Transverse colon (tissue), 4 donors: ENCODE measurements at regions not wholly inside any gene's neighbourhood (a gene's known extent, or its start where the extent isn't known, plus 50 kb on each side); places are given as distances from the start of the nearest gene placed in this dataset.

ENCODE experiments used
- DNase-seq: peaks from one replicate; pipeline ENCODE4 v3.0.0-alpha.2; 2019
- H3K27ac ChIP-seq, 4 donors: fragments of 200-600 bp; sonication (generic); 2 replicates each; pipeline ENCODE4 v1.5.1; 2016 to 2018; ENCODE audit warnings: inconsistent platforms in 4 of 4
- H3K27me3 ChIP-seq: fragments of 200-600 bp; sonication (generic); 2 replicates; pipeline ENCODE4 v1.5.1; 2017; ENCODE audit warnings: inconsistent platforms
- H3K36me3 ChIP-seq, 4 donors: fragments of 200-600 bp; sonication (generic); 2 replicates each; pipeline ENCODE4 v1.5.1; 2017 to 2019; ENCODE audit warnings: inconsistent platforms in 4 of 4
- H3K4me1 ChIP-seq, 4 donors: fragments of 200-600 bp; sonication (generic); 2 replicates each; pipeline ENCODE4 v1.5.1; 2017 to 2020; ENCODE audit warnings: inconsistent platforms in 4 of 4
- H3K4me3 ChIP-seq, 4 donors: fragments of 200-600 bp; sonication (generic); 1 replicate in 1 of 4; 2 replicates in 3 of 4; pipeline versions ENCODE4 v1.5.1 to v1.6.1; 2017 to 2019; ENCODE audit warnings: inconsistent platforms in 4 of 4
- H3K9me3 ChIP-seq, 2 donors: fragments of 200-600 bp; sonication (generic); 2 replicates each; pipeline ENCODE4 v1.5.1; 2017 to 2019; ENCODE audit warnings: inconsistent platforms in 2 of 2
- EP300 ChIP-seq: sonication (generic); formaldehyde crosslinking; IDR thresholded peaks from one replicate; pipeline ENCODE4 v1.6.1; 2017; ENCODE audit warnings: antibody characterized with exemption, low read depth
- POLR2A ChIP-seq: fragments of 450-650 bp; IDR thresholded peaks from one replicate; pipeline ENCODE4 v1.6.1; 2016; ENCODE audit warnings: antibody characterized with exemption, mild to moderate bottlenecking, moderate library complexity
- POLR2AphosphoS5 ChIP-seq, 3 donors: sonication (generic); formaldehyde crosslinking; IDR thresholded peaks; one replicate each; pipeline ENCODE4 v1.6.1; 2016; ENCODE audit warnings: antibody characterized with exemption in 3 of 3
- WGBS, 2 donors: methylation state at CpG; one replicate each; pipeline ENCODE4 v1.1.5; 2018; ENCODE audit warnings: low coverage in 1 of 2; 5-methylcytosine and 5-hydroxymethylcytosine counted together
- in situ Hi-C, 4 donors: fragments of 200-750 bp; cut with MboI; loops; one replicate each; pipeline versions ENCODE4 v1.15.0 to v1.15.1; 2017; ENCODE audit warnings: low sequenced_read_pairs in 3 of 4, low pct_ligation_motif_present in 1 of 4, low pct_unique_long_range_greater_than_20kb in 1 of 4
- intact Hi-C: fragments of 100-400 bp; cut with DNase I; formaldehyde crosslinking; loops from one replicate; pipeline ENCODE4 v1.15.1; 2023; ENCODE audit warnings: low total_unique reads
- TF ChIP-seq, protein P1 (sequence below), 5 experiments: fragments of 200-600 bp in 3 of 5; fragments of 450-650 bp in 2 of 5; sonication (generic) in 3 of 5; IDR thresholded peaks; 1 replicate in 2 of 5; 2 replicates in 3 of 5; pipeline ENCODE4 v1.5.1; 2016 to 2017; ENCODE audit warnings: antibody characterized with exemption in 5 of 5, inconsistent platforms in 3 of 5, mild to moderate bottlenecking in 2 of 5, moderate library complexity in 1 of 5

DNA sequence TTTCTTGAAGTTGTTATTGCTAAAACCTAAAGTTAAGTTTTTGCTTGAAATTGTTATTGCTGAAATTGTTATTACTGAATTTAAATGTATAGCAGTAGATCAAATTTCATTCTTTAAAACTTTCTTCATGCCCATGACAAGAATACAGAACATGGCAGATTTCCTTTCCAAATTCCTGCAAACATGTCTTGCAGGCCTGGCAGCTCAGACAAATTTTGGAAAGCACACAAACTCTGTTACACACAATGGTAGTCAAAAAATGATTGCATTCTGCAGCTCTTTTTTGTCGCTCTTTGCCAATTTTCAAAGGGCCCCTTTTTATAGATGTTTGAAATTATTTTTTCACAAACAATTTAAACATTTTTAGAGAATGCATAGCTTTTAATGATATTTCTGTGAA is 1292.3 kb upstream of the B3GALT2 start:
- intact Hi-C loops (no loop called here), in situ Hi-C loops (no loop called here)
- Histone ChIP-seq H3K9me3 (no peaks in the 10 kb centered on the region), H3K27ac (no peak overlapping the region), H3K4me3 (no peak overlapping the region), H3K4me1 (no peaks in the 10 kb centered on the region), H3K27me3 (no peaks in the 10 kb centered on the region), H3K36me3 (no peaks in the 10 kb centered on the region)
- DNase-seq, result no peak
- 90 to 100% methylated on average over 1 of the region's 1 CpG for WGBS, 2 donors
- TF ChIP-seq EP300 (no peak), POLR2AphosphoS5 (IDR thresholded peaks at IDR 0.05) (no peak), POLR2A (no peak)
- TF ChIP-seq, protein P1, sequence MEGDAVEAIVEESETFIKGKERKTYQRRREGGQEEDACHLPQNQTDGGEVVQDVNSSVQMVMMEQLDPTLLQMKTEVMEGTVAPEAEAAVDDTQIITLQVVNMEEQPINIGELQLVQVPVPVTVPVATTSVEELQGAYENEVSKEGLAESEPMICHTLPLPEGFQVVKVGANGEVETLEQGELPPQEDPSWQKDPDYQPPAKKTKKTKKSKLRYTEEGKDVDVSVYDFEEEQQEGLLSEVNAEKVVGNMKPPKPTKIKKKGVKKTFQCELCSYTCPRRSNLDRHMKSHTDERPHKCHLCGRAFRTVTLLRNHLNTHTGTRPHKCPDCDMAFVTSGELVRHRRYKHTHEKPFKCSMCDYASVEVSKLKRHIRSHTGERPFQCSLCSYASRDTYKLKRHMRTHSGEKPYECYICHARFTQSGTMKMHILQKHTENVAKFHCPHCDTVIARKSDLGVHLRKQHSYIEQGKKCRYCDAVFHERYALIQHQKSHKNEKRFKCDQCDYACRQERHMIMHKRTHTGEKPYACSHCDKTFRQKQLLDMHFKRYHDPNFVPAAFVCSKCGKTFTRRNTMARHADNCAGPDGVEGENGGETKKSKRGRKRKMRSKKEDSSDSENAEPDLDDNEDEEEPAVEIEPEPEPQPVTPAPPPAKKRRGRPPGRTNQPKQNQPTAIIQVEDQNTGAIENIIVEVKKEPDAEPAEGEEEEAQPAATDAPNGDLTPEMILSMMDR (IDR thresholded peaks at IDR 0.05), result no peak

DNA sequence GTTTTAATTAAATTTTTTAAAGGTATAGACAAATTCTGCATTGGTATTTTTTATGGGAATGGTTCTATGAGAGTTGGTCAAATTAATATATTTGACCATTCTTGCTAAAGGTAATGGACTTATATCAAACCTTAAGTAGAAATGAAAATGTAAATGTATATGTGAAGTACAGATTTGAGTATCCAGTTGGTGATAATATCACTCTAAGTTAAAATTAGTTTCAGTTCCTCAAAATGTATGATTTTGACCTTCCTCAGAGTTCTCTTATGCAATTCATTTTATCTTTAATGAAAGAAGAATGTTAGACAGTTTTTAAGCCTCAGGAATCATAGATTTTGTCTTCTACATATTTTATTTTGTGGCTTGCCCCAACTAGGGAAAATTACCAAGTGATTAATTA is 1291.5 kb upstream of the B3GALT2 start:
- TF ChIP-seq POLR2A (no peak), EP300 (no peak), POLR2AphosphoS5 (IDR thresholded peaks at IDR 0.05) (no peak)
- TF ChIP-seq, protein P1 (IDR thresholded peaks at IDR 0.05), result no peak
- in situ Hi-C loops, result no loop called here

DNA sequence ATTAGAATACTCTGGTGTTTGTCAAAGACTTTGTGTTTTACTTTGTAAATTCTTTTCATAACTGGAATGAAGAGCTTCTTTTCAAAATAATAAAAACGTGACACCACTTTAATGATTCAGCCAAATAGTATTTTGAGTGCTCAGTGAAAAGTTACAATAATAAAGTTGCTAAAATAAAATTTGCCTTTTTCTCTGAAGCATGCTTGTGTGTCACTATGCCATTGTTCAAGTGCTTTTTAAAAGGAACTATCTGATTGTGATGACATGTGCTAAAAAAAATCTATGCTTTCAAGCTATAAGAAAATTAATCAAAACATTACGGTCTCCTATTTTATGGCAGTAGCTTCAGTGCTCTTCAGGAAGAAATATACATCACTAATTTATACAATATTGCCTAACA is 1290.5 kb upstream of the B3GALT2 start:
- Histone ChIP-seq H3K4me1 (no peaks in the 10 kb centered on the region), H3K4me3 (no peak overlapping the region), H3K27me3 (no peaks in the 10 kb centered on the region), H3K9me3 (no peaks in the 10 kb centered on the region), H3K27ac (no peak overlapping the region), H3K36me3 (no peaks in the 10 kb centered on the region)
- 58% methylated on average over 2 of the region's 2 CpGs for WGBS, 2 donors
- in situ Hi-C loops, result no loop called here
- DNase-seq, result no peak
- intact Hi-C loops, result no loop called here
- TF ChIP-seq POLR2A (no peak), POLR2AphosphoS5 (IDR thresholded peaks at IDR 0.05) (no peak), EP300 (no peak)
- TF ChIP-seq, protein P1 (IDR thresholded peaks at IDR 0.05), result no peak

More for the DNA sequence above, 1291.5 kb upstream of the B3GALT2 start:
- H3K27ac ChIP-seq, result no peak overlapping the region
- no peak overlapping the region for H3K4me3 ChIP-seq
- no peaks in the 10 kb centered on the region for H3K9me3 ChIP-seq
- intact Hi-C loops, result no loop called here
- DNase-seq, result no peak
- no peaks in the 10 kb centered on the region for H3K27me3 ChIP-seq
- H3K4me1 ChIP-seq, result no peaks in the 10 kb centered on the region
- H3K36me3 ChIP-seq, result no peaks in the 10 kb centered on the region

DNA sequence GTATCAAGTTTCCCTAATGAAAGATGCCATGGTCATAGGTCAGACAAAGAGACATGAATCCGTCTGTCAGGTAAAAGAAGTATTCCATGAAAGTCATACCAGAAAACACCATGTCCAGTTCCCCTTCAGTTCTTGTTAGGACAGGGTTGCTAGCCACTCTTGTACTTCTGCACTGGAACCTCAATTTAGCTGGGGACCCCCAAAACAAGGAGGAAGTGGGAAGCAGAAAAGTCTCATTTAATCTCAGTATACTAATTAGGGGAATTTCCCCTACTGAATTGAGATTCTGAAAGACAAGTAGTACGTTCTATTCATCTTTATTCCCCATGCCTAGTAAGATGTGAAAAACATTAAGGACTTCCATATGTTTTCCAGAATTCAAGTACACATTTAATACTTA is 1289.9 kb upstream of the B3GALT2 start:
- no peak for DNase-seq
- Histone ChIP-seq H3K4me3 (no peak overlapping the region), H3K4me1 (no peaks in the 10 kb centered on the region), H3K27me3 (no peaks in the 10 kb centered on the region), H3K9me3 (no peaks in the 10 kb centered on the region), H3K36me3 (no peaks in the 10 kb centered on the region), H3K27ac (no peak overlapping the region)
- WGBS, 2 donors, result 74 to 75% methylated on average over 1 to 2 of the region's 2 CpGs
- intact Hi-C loops, result no loop called here
- TF ChIP-seq POLR2AphosphoS5 (IDR thresholded peaks at IDR 0.05), result no peak
- TF ChIP-seq EP300, result no peak
- TF ChIP-seq POLR2A, result no peak
- TF ChIP-seq, protein P1 (IDR thresholded peaks at IDR 0.05), result no peak
- in situ Hi-C loops, result no loop called here
